IgD-negative memory B cell (primary cell): ENCODE measurements at regions not wholly inside any gene's neighbourhood (a gene's known extent, or its start where the extent isn't known, plus 50 kb on each side); places are given as distances from the start of the nearest gene placed in this dataset.

Experiments
- H3K27ac Mint-ChIP-seq, 3 donors: one replicate each; pipeline ENCODE4 v1.8.0; 2020 to 2022; ENCODE audit warnings: mild to moderate bottlenecking in 3 of 3, mixed read lengths in 3 of 3, moderate library complexity in 1 of 3
- H3K27me3 Mint-ChIP-seq: one replicate; pipeline ENCODE4 v1.8.0; 2021; ENCODE audit warnings: mixed read lengths
- H3K36me3 Mint-ChIP-seq: one replicate; pipeline ENCODE4 v1.8.0; 2020; ENCODE audit warnings: mild to moderate bottlenecking, mixed read lengths
- H3K4me1 Mint-ChIP-seq, 3 donors: one replicate each; pipeline ENCODE4 v1.8.0; 2020 to 2022; ENCODE audit warnings: mixed read lengths in 3 of 3, mild to moderate bottlenecking in 1 of 3
- H3K4me3 Mint-ChIP-seq, 4 donors: one replicate each; pipeline ENCODE4 v1.8.0; 2020 to 2022; ENCODE audit warnings: mild to moderate bottlenecking in 4 of 4, mixed read lengths in 4 of 4, moderate library complexity in 3 of 4
- H3K9me3 Mint-ChIP-seq, 3 donors: one replicate each; pipeline ENCODE4 v1.8.0; 2020 to 2021; ENCODE audit warnings: mixed read lengths in 3 of 3, mild to moderate bottlenecking in 1 of 3

DNA sequence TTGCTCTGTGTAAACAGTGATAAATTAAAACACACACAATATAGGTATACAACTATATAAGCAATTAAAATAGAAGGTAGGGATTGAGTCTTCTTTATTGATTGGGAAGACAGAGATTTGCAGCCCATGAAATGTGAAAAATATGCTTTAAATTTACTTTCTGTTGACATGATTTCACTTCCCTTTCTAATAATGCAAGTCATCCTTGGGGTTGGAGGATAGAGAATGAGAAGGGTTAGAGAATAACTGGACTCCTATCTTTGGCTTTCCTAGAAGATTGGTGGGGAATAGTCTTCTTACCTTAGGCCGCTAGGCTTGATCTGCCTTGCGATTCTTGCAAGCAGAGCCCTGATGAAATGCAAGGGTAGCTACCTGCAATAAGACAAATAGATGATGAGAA lies 339.8 kb downstream of the NYAP2 start:
- Mint-ChIP-seq H3K27me3 (peaks cover 2% of the 10 kb centered on the region), H3K4me3 (no peak overlapping the region), H3K9me3 (no peaks in the 10 kb centered on the region), H3K27ac (no peak overlapping the region), H3K4me1 (no peaks in the 10 kb centered on the region), H3K36me3 (no peaks in the 10 kb centered on the region)

DNA sequence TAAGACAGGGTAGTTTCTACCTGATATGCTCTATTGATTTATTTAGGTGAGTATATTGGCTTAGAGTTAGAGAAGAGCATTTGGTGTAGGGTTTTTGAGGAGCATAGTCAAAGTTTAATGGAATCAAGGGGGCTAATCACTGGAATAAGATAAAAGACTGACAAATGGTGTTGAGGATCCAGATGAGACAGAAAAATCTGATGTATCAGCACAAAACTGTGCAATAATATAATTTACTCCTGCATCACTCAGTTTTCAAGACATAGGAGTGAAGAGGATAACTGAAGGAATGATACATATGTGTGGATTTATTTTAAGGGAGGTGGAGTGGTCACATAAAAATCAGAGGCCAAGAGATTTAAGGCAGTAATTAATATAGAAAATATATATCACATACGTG lies 339.2 kb downstream of the NYAP2 start:
- H3K27me3 Mint-ChIP-seq, result peaks cover 3% of the 10 kb centered on the region
- no peaks in the 10 kb centered on the region for H3K9me3 Mint-ChIP-seq
- no peaks in the 10 kb centered on the region for H3K36me3 Mint-ChIP-seq
- no peaks in the 10 kb centered on the region for H3K4me1 Mint-ChIP-seq
- no peak overlapping the region for H3K4me3 Mint-ChIP-seq
- H3K27ac Mint-ChIP-seq, result no peak overlapping the region

DNA sequence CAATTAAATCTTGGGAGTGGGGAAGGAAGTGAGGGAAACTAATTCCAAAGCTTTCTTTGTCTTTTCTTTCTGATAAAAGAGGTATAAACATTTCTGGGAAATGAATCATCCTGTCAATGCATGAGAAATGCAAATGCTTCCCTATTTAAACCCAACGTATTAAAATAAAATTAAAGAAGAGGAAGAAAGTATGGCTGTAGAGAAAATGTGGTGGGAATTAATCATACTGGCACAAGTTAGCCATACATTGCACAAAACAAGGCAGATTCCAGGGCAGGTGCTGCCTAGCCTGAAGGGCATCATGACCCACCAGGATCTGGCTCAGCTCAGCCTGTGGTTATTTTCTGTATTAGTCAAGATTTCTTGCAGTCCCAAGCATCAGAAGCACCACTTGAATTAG lies 338.0 kb downstream of the NYAP2 start:
- Mint-ChIP-seq H3K9me3 (no peaks in the 10 kb centered on the region), H3K4me3 (no peak overlapping the region), H3K4me1 (no peaks in the 10 kb centered on the region), H3K27me3 (peaks cover 3% of the 10 kb centered on the region), H3K27ac (no peak overlapping the region), H3K36me3 (no peaks in the 10 kb centered on the region)

DNA sequence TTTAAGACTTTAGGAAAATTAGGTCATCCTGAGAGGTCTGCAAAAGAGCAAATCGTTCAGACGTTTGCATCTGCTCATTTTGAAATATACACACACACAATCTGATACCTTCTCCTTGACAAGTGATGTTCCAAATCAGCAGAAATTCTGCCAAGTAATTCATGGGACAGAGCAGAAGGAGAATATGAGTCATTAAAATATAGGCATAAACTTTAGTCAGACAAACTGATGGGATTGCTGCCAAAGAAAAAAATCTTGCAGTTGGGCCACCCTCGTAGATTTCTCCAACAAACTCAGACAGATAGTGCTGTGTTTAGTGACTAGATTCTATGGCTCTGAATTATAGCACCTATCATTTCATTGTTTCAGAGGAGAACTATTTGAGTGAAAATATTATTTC lies 336.3 kb downstream of the NYAP2 start:
- no peaks in the 10 kb centered on the region for H3K9me3 Mint-ChIP-seq
- peaks cover 4% of the 10 kb centered on the region for H3K36me3 Mint-ChIP-seq
- no peak overlapping the region for H3K4me3 Mint-ChIP-seq
- no peaks in the 10 kb centered on the region for H3K4me1 Mint-ChIP-seq
- no peak overlapping the region for H3K27ac Mint-ChIP-seq
- peaks cover 3% of the 10 kb centered on the region for H3K27me3 Mint-ChIP-seq

DNA sequence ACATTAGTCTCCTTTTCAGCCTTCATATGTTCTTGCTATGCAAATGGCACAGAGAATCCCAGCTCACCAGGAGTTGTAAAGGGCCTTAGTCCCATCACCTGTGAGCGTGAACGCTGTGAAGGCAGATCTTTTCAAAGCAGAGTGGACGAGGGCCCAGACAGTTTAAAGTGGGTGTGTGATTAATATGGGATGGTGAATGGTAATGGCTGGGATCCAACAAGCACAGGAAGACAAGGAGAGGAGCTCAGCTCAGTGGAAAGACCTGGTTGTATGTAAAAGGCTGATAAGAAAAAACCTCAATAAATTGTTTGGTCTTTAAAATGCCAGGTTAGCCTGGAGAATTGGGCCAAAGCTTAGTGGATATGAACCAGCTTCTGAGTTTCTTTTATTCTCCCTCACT lies 326.2 kb downstream of the NYAP2 start:
- no peaks in the 10 kb centered on the region for H3K36me3 Mint-ChIP-seq

More for the DNA sequence above, 326.2 kb downstream of the NYAP2 start:
- peaks cover 0 to 3% (median 0%) of the 10 kb centered on the region in 3 donors for H3K9me3 Mint-ChIP-seq
- H3K27me3 Mint-ChIP-seq, result peaks cover 2% of the 10 kb centered on the region
- no peak overlapping the region for H3K4me3 Mint-ChIP-seq
- no peak overlapping the region for H3K27ac Mint-ChIP-seq
- H3K4me1 Mint-ChIP-seq, result no peaks in the 10 kb centered on the region
